SW480 (cell line): ENCODE measurements at regions not wholly inside any gene's neighbourhood (a gene's known extent, or its start where the extent isn't known, plus 50 kb on each side); places are given as distances from the start of the nearest gene placed in this dataset.

Experiments
- DNase-seq: peaks from one replicate; pipeline ENCODE4 v3.0.0-alpha.2; 2016; ENCODE audit warnings: low spot score

GRCh38 chr3:24596626-24597025, 102.0 kb upstream of the THRB start:
- DNase-seq = no peak

- DNase-seq = peak; percentile 66
Measured at GRCh38 chr3:24598695-24599470, 104.2 kb upstream of the THRB start.

DNA sequence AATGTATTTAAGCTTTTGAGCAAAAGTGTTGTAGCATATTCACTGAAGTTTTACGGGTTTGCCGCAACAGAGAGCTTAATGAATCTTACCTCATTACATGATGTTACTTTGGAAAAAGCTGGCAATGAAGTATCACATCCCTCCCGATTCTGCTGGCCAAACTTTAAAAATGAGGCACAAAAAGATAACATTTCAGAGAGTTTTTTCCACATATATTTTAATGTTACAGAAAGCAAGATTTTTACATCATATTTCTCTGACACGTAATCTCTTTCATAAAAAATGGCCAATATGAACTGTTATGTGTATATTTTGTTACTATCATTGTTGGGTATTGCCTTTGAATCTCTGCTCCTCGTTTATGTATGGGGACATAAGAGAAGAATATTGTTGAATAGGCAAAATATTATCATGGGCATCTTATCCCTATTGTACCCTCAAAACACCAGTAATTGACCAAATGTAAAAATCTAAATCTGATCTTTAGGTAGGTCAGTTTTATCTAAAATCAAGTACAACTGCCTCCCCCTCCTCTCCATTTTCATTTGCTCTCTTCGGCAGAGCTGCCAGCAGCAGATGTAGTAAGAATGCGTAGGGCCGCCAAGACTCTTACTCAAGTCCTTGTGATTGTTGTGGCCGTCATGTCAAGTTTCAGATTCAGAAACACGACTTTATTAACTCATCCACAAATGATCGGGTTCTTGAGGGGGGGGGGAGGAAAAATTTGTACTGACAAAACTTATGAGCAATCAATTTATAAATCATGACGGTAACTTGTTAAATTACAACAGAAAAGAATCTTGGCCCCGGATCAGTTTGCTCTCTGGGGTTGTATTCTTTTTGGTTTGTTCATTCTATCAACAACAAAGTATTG, 106.7 kb upstream of the THRB start:
- DNase-seq = no peak

GRCh38 chr3:24604215-24604614, 109.6 kb upstream of the THRB start:
- DNase-seq = no peak

- no peak for DNase-seq
Measured at GRCh38 chr3:24605511-24606028, 110.9 kb upstream of the THRB start.

GRCh38 chr3:24607281-24607680, 112.6 kb upstream of the THRB start:
- DNase-seq = no peak

DNA sequence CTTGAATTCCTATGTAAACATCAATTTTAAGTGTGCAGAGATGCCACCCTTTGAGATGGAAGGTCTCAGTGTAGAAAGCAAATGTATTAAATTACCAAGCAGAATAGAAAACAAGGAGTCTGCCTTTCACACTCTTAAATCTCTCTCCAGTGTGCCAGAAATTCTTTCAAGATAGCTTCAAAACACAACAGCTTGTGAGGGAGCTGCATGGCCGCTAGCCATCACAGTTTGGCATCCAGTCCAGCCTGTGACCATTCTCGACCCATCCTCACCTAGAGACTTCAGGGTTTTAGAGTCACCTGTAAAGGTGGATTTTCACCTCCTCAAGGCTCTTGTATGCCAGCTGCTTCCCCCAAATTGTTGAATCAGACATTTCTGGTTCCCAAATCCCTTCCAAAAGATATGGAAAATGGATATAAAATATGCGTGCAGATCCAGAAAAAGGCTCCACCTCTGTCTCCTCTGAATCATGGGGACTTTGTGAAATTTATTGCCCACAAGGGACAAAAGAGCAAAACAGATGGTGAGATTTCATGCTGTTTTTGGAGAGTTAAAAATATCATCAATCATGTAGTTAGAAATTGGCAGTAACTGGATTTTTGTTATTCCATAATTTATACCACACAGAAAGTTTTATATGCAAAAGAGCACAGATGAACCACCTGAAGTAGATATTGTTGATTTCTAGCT, 114.2 kb upstream of the THRB start:
- no peak for DNase-seq

DNA sequence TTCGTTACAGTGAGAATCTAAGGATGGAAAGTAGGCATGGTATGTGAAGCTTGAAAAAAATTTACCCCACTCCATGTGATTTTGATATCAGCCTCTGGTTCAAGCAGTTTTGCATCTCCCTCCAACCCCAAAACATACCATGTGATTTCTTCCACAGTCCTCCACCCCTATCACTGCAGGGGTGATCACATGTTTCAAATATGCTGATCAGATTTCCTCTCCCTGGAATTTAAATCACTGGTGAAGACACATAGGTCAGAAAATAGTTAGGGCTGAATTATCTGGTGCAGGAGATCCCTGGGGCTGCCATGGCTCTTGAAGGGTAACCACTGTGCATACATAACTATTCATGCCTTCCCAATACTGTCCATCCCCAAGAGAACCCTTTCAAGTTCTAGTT, 119.7 kb upstream of the THRB start:
- DNase-seq = no peak

DNA sequence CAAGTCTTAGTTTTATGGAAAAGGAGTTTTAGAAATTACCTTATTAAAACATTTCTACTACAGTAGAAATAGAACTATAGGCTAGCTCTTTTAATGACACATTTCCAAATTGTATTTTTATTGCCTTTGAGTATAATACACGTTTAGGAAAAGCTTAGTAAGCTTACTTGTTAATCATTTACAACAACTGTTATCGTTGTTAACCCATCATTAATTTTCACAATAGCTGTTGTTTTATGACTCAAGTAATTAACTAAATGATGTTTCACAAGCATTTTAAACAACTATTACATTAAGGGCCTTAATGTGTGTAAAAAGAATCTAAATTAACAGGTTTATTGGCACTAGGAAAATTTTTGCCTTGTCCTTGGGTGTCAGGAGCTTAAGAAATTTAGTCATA, 120.5 kb upstream of the THRB start:
- DNase-seq = no peak

DNA sequence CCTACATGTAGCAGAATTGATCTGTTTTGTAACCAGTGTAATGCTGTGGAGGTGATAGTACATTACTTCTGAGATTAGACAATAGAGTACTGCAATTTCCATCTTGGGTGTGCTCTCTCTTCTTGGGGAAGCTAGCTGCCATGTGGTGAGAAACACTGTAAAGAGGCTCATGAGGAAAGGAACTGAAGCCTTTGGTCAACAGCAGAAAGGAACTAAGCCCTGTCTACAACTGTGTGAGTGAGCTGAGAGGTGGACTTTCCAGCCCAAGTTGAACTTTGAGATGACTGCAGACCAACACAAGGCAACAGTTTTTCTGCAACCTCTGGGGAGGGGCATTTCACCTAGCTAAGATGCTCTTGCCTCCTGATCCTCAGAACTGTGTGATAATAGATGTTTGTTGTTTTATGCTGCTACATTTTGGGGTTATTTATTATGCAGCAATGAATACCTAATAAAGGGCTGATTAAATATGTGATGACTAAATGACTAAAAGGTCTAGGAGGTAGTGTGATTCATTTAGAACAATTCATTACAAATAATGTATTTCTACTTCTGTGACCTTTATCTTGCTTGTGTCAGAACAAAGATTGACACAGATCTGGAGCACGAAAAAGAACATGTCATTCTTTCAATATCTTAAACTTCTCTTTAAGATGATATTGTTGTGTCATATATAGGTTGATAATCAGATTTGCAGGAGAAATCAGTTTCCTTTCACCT, 121.6 kb upstream of the THRB start:
- DNase-seq = no peak

GRCh38 chr3:24622138-24622537, 127.5 kb upstream of the THRB start:
- DNase-seq = no peak

GRCh38 chr3:24622696-24623225, 128.1 kb upstream of the THRB start:
- no peak for DNase-seq

- no peak for DNase-seq
Measured at GRCh38 chr3:24623657-24624056, 129.0 kb upstream of the THRB start.

GRCh38 chr3:24624938-24625681, 130.5 kb upstream of the THRB start:
- DNase-seq = no peak

GRCh38 chr3:24628523-24629258, 134.0 kb upstream of the THRB start:
- DNase-seq = no peak

DNA sequence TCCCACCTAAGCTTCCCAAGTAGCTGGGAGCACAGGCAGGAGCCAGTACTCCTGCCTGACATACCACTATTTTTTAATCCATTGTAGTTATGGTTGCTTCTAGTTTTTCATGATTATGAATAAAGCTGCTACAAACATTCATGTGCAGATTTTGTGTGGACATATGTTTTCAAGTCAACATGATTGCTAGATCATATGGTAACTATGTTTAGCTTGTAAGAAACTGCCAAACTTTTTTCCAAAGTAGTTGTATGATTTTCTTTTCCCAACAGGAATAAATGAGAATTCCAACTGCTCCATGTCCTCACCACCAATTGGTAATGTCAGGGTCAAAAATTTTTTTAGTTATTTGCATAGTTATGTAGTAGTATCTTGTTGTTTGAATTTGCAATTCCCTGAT, 136.8 kb upstream of the THRB start:
- no peak for DNase-seq

- DNase-seq = no peak
Measured at GRCh38 chr3:24639061-24639460, 144.4 kb upstream of the THRB start.

GRCh38 chr3:24639481-24640329, 145.1 kb upstream of the THRB start:
- DNase-seq = no peak

DNA sequence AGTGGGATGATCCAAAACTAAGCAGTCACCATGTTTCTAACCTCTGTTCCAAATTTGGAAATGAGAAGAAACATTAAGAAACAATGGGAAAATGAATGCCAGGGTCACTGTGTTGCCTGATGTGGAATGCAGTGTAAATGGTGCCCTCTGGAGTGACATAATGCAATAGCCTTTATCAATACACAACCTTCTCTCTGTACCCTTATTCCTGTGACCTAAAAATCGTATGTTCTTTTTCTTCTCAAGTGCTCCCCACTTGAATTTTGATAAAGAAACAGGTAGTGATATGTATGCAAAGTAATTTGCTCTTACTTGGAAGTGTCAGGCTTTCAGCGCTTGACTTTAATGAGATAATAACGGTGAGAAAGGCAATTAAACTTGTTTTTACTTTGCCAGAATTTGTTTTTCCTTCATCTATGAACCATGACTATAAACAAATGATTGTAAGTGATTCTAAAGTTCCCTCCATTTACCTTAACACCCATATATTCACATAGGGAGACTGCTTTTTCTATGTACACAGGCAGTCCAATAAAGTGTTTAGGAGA, 145.8 kb upstream of the THRB start:
- DNase-seq = peak; percentile 25
